GM12878 (cell line): ENCODE measurements at regions not wholly inside any gene's neighbourhood (a gene's known extent, or its start where the extent isn't known, plus 50 kb on each side); places are given as distances from the start of the nearest gene placed in this dataset.

ENCODE experiments used
- ATAC-seq: fragments of 200-7000 bp; cut with Tn5 transposase; 3 replicates; pipeline ENCODE4 v1.9.1; 2020; ENCODE audit warnings: mild to moderate bottlenecking, moderate library complexity
- BruUV-seq: library from RNA; stranded (reverse); fragments of 400-500 nt; replicated peaks from 2 replicates; lab custom pipeline; 2021; lab: Mats Ljungman, UMichigan
- CTCF ChIA-PET: fragments of 300-600 bp; sonication (Branson Sonifier 250); formaldehyde crosslinking; extraction: SDS; loops from one replicate; lab custom pipeline; 2021; ENCODE audit warnings: inconsistent platforms; lab: Yijun Ruan, JAX
- POLR2A ChIA-PET: fragments of 350-600 bp; formaldehyde crosslinking; extraction: SDS; loops from one replicate; lab custom pipeline; 2021; ENCODE audit warnings: inconsistent platforms; lab: Charles Lee
- RAD21 ChIA-PET: fragments of 300-600 bp; sonication (Branson Sonifier 250); formaldehyde crosslinking; loops from one replicate; lab custom pipeline; 2023; ENCODE audit warnings: antibody characterized with exemption; ENCODE audit not compliant: unreplicated experiment; lab: Charles Lee
- SMC1A ChIA-PET: fragments of 300-600 bp; sonication (Branson Sonifier 250); formaldehyde crosslinking; loops from one replicate; lab custom pipeline; 2023; ENCODE audit not compliant: unreplicated experiment, uncharacterized antibody; lab: Charles Lee
- DNase-seq: peaks from one replicate; pipeline ENCODE4 v3.0.0-alpha.2; 2011; ENCODE audit warnings: low read depth, low spot score
- FAIRE-seq: peaks from 3 replicates; lab custom pipeline; 2011; peaks lifted over from hg19 to GRCh38; lab: Jason Lieb, UNC
- H2AFZ ChIP-seq: 2 replicates; pipeline ENCODE4 v1.6.0; 2011; ENCODE audit warnings: low read depth, low read length, control low read depth; ENCODE audit not compliant: control insufficient read depth
- H3K27ac ChIP-seq: 2 replicates; pipeline ENCODE4 v1.5.1; 2011; ENCODE audit warnings: control low read depth; ENCODE audit not compliant: control insufficient read depth, insufficient read depth
- H3K27me3 ChIP-seq, 2 experiments: replicated peaks in 1 of 2; 2 replicates each; pipeline versions ENCODE4 v1.6.0 to v1.6.1; 2011; ENCODE audit warnings: low read length in 1 of 2; ENCODE audit not compliant: control insufficient read depth in 2 of 2, insufficient read depth in 2 of 2
- H3K36me3 ChIP-seq, 2 experiments: 2 replicates each; pipeline ENCODE4 v1.5.1; 2011; ENCODE audit warnings: low read length in 1 of 2; ENCODE audit not compliant: control insufficient read depth in 2 of 2, insufficient read depth in 2 of 2
- H3K4me1 ChIP-seq: 2 replicates; pipeline ENCODE4 v1.6.1; 2011; ENCODE audit warnings: mild to moderate bottlenecking, low read length, moderate library complexity, mixed read lengths; ENCODE audit not compliant: control insufficient read depth, insufficient read depth
- H3K4me2 ChIP-seq: 2 replicates; pipeline ENCODE4 v1.6.0; 2011; ENCODE audit warnings: control low read depth; ENCODE audit not compliant: control insufficient read depth, insufficient read depth
- H3K4me3 ChIP-seq: fragments of 200-600 bp; sonication (generic); 2 replicates; pipeline ENCODE4 v1.5.1; 2016
- H3K79me2 ChIP-seq: 2 replicates; pipeline ENCODE4 v1.6.0; 2011; ENCODE audit warnings: low read length; ENCODE audit not compliant: control insufficient read depth, insufficient read depth
- H3K9ac ChIP-seq: 2 replicates; pipeline ENCODE4 v1.8.0; 2011; ENCODE audit warnings: low read length, control low read depth, mixed read lengths; ENCODE audit not compliant: control insufficient read depth, insufficient read depth
- H3K9me3 ChIP-seq: replicated peaks from 3 replicates; pipeline ENCODE4 v1.5.1; 2011; ENCODE audit warnings: mild to moderate bottlenecking, low read length; ENCODE audit not compliant: control insufficient read depth, insufficient read depth
- H4K20me1 ChIP-seq: 2 replicates; pipeline ENCODE4 v1.6.0; 2011; ENCODE audit not compliant: control insufficient read depth, insufficient read depth
- BHLHE40 ChIP-seq, 2 experiments: fragments of 450-650 bp in 1 of 2; IDR thresholded peaks; 2 replicates each; pipeline ENCODE4 v1.6.1; 2011 to 2017; ENCODE audit warnings: low read depth in 2 of 2, borderline replicate concordance in 1 of 2, improper control_type of control experiment in 1 of 2, low read length in 1 of 2, mild to moderate bottlenecking in 1 of 2
- EGR1 ChIP-seq, 2 experiments: IDR thresholded peaks; 1 replicate in 1 of 2; 2 replicates in 1 of 2; pipeline ENCODE4 v1.6.1; 2011 to 2012; ENCODE audit warnings: low read depth in 2 of 2, low read length in 2 of 2, borderline replicate concordance in 1 of 2, mild to moderate bottlenecking in 1 of 2, moderate library complexity in 1 of 2
- GATAD2B ChIP-seq: fragments of 450-650 bp; conservative IDR thresholded peaks from 2 replicates; pipeline ENCODE4 v1.6.1; 2017; ENCODE audit warnings: low read depth, mild to moderate bottlenecking, moderate library complexity
- LARP7 ChIP-seq: fragments of 450-650 bp; IDR thresholded peaks from 2 replicates; pipeline ENCODE4 v1.6.1; 2017; ENCODE audit warnings: mild to moderate bottlenecking
- NR2C1 ChIP-seq: fragments of 450-650 bp; IDR thresholded peaks from 2 replicates; pipeline ENCODE4 v1.6.1; 2017; ENCODE audit warnings: antibody characterized with exemption, mild to moderate bottlenecking, moderate library complexity
- TAF1 ChIP-seq: IDR thresholded peaks from 2 replicates; pipeline ENCODE4 v1.6.1; 2011; ENCODE audit warnings: mild to moderate bottlenecking, low read depth, low read length, borderline replicate concordance
- TCF3 ChIP-seq: IDR thresholded peaks from 2 replicates; pipeline ENCODE4 v1.6.1; 2012; ENCODE audit warnings: low read depth, mild to moderate bottlenecking, low read length, borderline replicate concordance; ENCODE audit not compliant: insufficient read depth
- ZNF217 ChIP-seq: fragments of 450-650 bp; IDR thresholded peaks from 2 replicates; pipeline ENCODE4 v1.6.1; 2017; ENCODE audit warnings: antibody characterized with exemption, mild to moderate bottlenecking
- ZNF384 ChIP-seq: IDR thresholded peaks from 2 replicates; pipeline ENCODE4 v1.6.1; 2012; ENCODE audit warnings: low read depth, mild to moderate bottlenecking, low read length, improper control_type of control experiment, borderline replicate concordance
- WGBS: methylation state at CpG from one replicate; pipeline ENCODE4 v1.1.6; 2016; ENCODE audit warnings: low lambda C conversion rate; ENCODE audit not compliant: insufficient replicate concordance, insufficient coverage; ENCODE audit errors: missing lambda C conversion rate; 5-methylcytosine and 5-hydroxymethylcytosine counted together
- in situ Hi-C: fragments of 300-500 bp; cut with MboI; formaldehyde crosslinking; loops from 9 replicates; pipeline ENCODE4 v1.14.3; 2018; ENCODE audit warnings: mixed read lengths
- intact Hi-C: fragments of 100-400 bp; cut with micrococcal nuclease; formaldehyde crosslinking; loops from one replicate; pipeline ENCODE4 v1.14.2; 2022; ENCODE audit not compliant: unreplicated experiment
- TF ChIP-seq, protein P1 (sequence below): fragments of 450-650 bp; IDR thresholded peaks from 2 replicates; pipeline ENCODE4 v1.6.1; 2017; ENCODE audit warnings: antibody characterized with exemption, mild to moderate bottlenecking, moderate library complexity

DNA sequence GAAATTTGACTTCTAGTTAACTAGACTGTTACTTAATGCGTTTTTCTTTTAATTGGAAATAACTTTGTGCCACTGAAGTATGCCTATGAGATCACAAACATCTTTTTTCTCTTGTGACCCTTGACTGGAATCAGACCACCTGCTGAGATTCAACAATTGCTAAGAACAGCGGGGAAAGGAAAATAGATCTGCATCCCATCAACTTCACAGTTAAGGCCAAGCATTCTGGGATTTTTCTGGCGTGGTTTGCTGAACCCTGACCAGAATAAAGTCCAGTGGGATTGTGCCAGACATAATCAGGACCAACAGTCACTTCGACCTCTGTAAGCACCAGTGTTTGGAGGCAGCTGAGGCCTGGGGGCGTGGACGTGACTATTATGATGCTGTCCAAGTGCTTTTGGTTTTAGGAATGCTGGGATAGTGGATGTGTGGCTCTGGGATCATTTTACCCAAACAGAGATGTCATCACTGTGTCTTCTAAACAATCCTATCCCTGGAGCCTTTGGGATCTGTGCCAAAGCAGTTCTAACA is 373.3 kb upstream of the PRKCQ start (continued):
- TF ChIP-seq, protein P1, sequence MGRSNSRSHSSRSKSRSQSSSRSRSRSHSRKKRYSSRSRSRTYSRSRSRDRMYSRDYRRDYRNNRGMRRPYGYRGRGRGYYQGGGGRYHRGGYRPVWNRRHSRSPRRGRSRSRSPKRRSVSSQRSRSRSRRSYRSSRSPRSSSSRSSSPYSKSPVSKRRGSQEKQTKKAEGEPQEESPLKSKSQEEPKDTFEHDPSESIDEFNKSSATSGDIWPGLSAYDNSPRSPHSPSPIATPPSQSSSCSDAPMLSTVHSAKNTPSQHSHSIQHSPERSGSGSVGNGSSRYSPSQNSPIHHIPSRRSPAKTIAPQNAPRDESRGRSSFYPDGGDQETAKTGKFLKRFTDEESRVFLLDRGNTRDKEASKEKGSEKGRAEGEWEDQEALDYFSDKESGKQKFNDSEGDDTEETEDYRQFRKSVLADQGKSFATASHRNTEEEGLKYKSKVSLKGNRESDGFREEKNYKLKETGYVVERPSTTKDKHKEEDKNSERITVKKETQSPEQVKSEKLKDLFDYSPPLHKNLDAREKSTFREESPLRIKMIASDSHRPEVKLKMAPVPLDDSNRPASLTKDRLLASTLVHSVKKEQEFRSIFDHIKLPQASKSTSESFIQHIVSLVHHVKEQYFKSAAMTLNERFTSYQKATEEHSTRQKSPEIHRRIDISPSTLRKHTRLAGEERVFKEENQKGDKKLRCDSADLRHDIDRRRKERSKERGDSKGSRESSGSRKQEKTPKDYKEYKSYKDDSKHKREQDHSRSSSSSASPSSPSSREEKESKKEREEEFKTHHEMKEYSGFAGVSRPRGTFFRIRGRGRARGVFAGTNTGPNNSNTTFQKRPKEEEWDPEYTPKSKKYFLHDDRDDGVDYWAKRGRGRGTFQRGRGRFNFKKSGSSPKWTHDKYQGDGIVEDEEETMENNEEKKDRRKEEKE = no peak
- TF ChIP-seq EGR1 (IDR thresholded peaks at IDR 0.05; ENCODE audit: borderline replicate concordance in 1 of 2, low read depth in 2 of 2, low read length in 2 of 2) (no peak), GATAD2B (no peak), LARP7 (no peak), ZNF217 (no peak), NR2C1 (no peak)

DNA sequence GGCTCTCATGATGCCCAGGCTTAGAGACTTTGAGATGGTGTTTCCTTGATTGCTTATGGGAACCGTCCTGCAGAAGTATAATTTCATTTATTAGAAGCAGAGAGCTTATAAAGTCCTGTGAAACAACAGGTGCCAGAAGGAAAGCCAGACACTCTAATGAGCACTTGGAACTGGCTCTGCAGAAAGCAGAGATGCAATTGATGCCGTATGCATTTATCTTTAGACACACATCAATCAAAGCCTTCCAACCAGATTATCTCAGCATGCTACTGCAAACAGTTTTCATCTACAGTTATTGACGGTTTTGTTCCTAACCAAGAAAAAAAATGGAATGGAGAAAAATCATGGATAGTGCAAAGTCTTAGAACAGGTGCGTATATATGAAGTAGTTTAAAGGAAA is 371.7 kb upstream of the PRKCQ start:
- FAIRE-seq (no peak), ATAC-seq (no peak)
- CTCF ChIA-PET = interaction anchor here (1.5 kb wide), 1 partner anchor 20 kb away, joined by 3 read pairs; no protein-coding TSS in a partner anchor
- no peaks in the 10 kb centered on the region for H3K36me3 ChIP-seq
- H3K4me1 ChIP-seq = no peaks in the 10 kb centered on the region
- RAD21 ChIA-PET = interaction anchor here (1.0 kb wide), 1 partner anchor 32 kb away, joined by 3 read pairs; no protein-coding TSS in a partner anchor
- no peak overlapping the region for H3K4me3 ChIP-seq
- no TSS peak for BruUV-seq
- H3K79me2 ChIP-seq = no peaks in the 10 kb centered on the region
- H3K9me3 ChIP-seq = no peaks in the 10 kb centered on the region
- H3K4me2 ChIP-seq = no peak overlapping the region
- TF ChIP-seq LARP7 = no peak
- no peak for TF ChIP-seq ZNF384
- no peak for TF ChIP-seq TAF1
- TF ChIP-seq TCF3 = no peak
- no peak for TF ChIP-seq BHLHE40 (IDR thresholded peaks at IDR 0.05; ENCODE audit: borderline replicate concordance in 1 of 2, low read depth in 2 of 2, low read length in 1 of 2)
- TF ChIP-seq, all 136 proteins: peak for 0
- H3K27me3 ChIP-seq = peaks cover 0 to 2% of the 10 kb centered on the region in 2 experiments; a peak in 1 of 4 replicates
- POLR2A ChIA-PET = no interaction called here
- no peak overlapping the region for H2AFZ ChIP-seq
- in situ Hi-C loops = no loop called here
- H3K27ac ChIP-seq = no peak overlapping the region
- no peak for DNase-seq
- SMC1A ChIA-PET = no interaction called here
- intact Hi-C loops = no loop called here
- WGBS = 25% methylated on average over 4 of the region's 4 CpGs
- no peaks in the 10 kb centered on the region for H4K20me1 ChIP-seq
- no peak overlapping the region for H3K9ac ChIP-seq
